ENCODE measurements at regions not wholly inside any gene's neighbourhood (a gene's known extent, or its start where the extent isn't known, plus 50 kb on each side); places are given as distances from the start of the nearest gene placed in this dataset.
A peak's percentile ranks its signal among the peaks of the same experiment; 100 is the strongest.
"Not testable (repeated sequence)": the region's sequence is repeated elsewhere in the genome, so short reads cannot be mapped to it uniquely, and the experiment has no call there.

DNA sequence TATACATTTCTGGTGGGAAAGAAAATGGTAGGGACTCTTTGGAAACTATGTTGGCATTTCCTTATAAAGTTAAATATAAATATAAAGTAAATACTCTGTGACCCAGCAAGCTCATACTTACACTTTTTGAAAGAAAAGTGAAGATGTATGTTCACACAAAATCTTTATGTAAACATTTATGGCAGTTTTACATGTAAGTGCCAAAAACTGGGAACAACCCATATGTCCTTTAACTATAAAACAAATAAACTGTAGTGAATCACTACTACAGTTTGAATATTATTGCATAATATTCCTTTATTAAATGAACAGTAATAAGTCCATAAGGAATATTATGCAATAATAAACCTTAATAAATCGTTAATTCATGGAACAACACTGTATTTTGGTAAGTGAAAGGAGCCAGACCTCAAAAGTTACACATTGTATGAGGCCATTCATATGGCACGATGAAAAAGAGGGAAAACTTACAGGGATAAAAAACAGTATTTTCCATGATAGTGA is 1660.3 kb upstream of the LRRTM3 start:
- peak; percentile 3 for DNase-seq (ENCODE audit: unreplicated experiment)
- TF ChIP-seq, protein P1, sequence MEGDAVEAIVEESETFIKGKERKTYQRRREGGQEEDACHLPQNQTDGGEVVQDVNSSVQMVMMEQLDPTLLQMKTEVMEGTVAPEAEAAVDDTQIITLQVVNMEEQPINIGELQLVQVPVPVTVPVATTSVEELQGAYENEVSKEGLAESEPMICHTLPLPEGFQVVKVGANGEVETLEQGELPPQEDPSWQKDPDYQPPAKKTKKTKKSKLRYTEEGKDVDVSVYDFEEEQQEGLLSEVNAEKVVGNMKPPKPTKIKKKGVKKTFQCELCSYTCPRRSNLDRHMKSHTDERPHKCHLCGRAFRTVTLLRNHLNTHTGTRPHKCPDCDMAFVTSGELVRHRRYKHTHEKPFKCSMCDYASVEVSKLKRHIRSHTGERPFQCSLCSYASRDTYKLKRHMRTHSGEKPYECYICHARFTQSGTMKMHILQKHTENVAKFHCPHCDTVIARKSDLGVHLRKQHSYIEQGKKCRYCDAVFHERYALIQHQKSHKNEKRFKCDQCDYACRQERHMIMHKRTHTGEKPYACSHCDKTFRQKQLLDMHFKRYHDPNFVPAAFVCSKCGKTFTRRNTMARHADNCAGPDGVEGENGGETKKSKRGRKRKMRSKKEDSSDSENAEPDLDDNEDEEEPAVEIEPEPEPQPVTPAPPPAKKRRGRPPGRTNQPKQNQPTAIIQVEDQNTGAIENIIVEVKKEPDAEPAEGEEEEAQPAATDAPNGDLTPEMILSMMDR (IDR thresholded peaks at IDR 0.05; ENCODE audit: unreplicated experiment): no peak
- no peak overlapping the region for H3K4me3 Mint-ChIP-seq (ENCODE audit: unreplicated experiment)
- BruUV-seq (replicated peaks): no TSS peak
- no peaks in the 10 kb centered on the region for H3K27me3 Mint-ChIP-seq (ENCODE audit: insufficient read depth, unreplicated experiment)
- no peak overlapping the region for H3K27ac Mint-ChIP-seq (ENCODE audit: low read depth, unreplicated experiment)
- peaks cover 7% of the 10 kb centered on the region for H3K36me3 Mint-ChIP-seq (ENCODE audit: insufficient read depth, unreplicated experiment)
- no peaks in the 10 kb centered on the region for H3K4me1 Mint-ChIP-seq (ENCODE audit: insufficient read depth, unreplicated experiment)
- H3K9me3 Mint-ChIP-seq (ENCODE audit: unreplicated experiment): peaks cover 9% of the 10 kb centered on the region
- intact Hi-C loops (cut with micrococcal nuclease): no loop called here
- CTCF ChIA-PET: interaction anchor here (0.6 kb wide), 1 partner anchor 8 kb away, joined by 3 read pairs; no protein-coding TSS in a partner anchor
- POLR2A ChIA-PET: interaction anchor here (0.7 kb wide), 1 partner anchor 453 kb away, joined by 4 read pairs; no protein-coding TSS in a partner anchor

DNA sequence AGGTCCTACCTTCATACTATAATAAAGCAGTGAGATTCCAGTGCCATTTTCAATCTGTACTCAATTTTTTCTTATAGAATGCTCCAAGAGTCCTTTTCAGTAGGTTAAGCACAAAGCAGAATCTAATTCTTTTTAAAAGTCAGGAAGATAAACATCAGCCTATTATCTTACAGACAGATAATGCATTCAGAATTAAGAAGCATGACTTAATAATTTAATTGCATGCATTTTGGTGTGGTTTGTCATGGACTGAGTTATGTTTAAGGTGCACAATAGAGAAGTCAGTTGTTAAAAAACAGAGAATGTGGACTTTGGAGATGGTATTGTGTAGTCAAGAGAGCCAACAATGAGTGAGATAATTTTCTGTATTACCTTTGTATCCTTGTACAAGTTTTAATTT is 1656.3 kb upstream of the LRRTM3 start:
- H3K4me1 Mint-ChIP-seq (ENCODE audit: insufficient read depth, unreplicated experiment); POLR2A ChIA-PET; DNase-seq (ENCODE audit: unreplicated experiment); H3K4me3 Mint-ChIP-seq (ENCODE audit: unreplicated experiment); H3K9me3 Mint-ChIP-seq (ENCODE audit: unreplicated experiment); BruUV-seq (replicated peaks); intact Hi-C loops (cut with micrococcal nuclease); H3K36me3 Mint-ChIP-seq (ENCODE audit: insufficient read depth, unreplicated experiment); H3K27me3 Mint-ChIP-seq (ENCODE audit: insufficient read depth, unreplicated experiment); H3K27ac Mint-ChIP-seq (ENCODE audit: low read depth, unreplicated experiment): not testable (repeated sequence)
- CTCF ChIA-PET: interaction anchor here (0.6 kb wide), 1 partner anchor 10 kb away, joined by 3 read pairs; no protein-coding TSS in a partner anchor

- DNase-seq (ENCODE audit: unreplicated experiment): no peak
- TF ChIP-seq, protein P1 (IDR thresholded peaks at IDR 0.05; ENCODE audit: unreplicated experiment): no peak
- Mint-ChIP-seq H3K4me1 (ENCODE audit: insufficient read depth, unreplicated experiment) (no peaks in the 10 kb centered on the region), H3K4me3 (ENCODE audit: unreplicated experiment) (no peak overlapping the region), H3K36me3 (ENCODE audit: insufficient read depth, unreplicated experiment) (peaks cover under 1% of the 10 kb centered on the region), H3K27me3 (ENCODE audit: insufficient read depth, unreplicated experiment) (no peaks in the 10 kb centered on the region), H3K9me3 (ENCODE audit: unreplicated experiment) (no peaks in the 10 kb centered on the region), H3K27ac (ENCODE audit: low read depth, unreplicated experiment) (no peak overlapping the region)
- CTCF ChIA-PET: no interaction called here
- POLR2A ChIA-PET: interaction anchor here (0.6 kb wide), 1 partner anchor 28 kb away, joined by 3 read pairs; no protein-coding TSS in a partner anchor
- BruUV-seq (replicated peaks): no TSS peak
- intact Hi-C loops (cut with micrococcal nuclease): no loop called here
Measured at GRCh38 chr10:65270969-65271368, 1654.9 kb upstream of the LRRTM3 start.

DNA sequence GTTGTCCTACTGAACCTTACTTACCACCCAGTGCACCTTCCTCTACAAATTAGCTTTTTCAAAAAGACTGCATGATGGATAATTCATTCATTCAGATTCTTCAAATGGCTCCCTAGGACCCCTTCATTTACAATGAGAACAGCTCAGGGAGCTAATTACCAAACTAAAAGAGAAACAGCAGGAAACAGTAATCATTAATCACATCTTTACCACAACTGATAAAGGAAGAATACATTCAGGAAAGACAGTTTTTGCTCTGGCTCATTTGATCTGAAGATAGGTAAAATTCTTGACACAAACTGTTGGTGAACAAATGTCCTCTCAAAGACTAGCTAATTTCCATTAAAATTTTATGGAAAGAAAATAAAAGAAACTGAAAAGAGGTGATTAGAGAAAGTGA is 1652.7 kb upstream of the LRRTM3 start:
- CTCF ChIA-PET: no interaction called here
- POLR2A ChIA-PET: interaction anchor here (0.6 kb wide), 1 partner anchor 1379 kb away, joined by 5 read pairs; no protein-coding TSS in a partner anchor
- H3K4me3 Mint-ChIP-seq (ENCODE audit: unreplicated experiment): no peak overlapping the region
- H3K36me3 Mint-ChIP-seq (ENCODE audit: insufficient read depth, unreplicated experiment): no peaks in the 10 kb centered on the region
- DNase-seq (ENCODE audit: unreplicated experiment): no peak
- no peak overlapping the region for H3K27ac Mint-ChIP-seq (ENCODE audit: low read depth, unreplicated experiment)
- TF ChIP-seq, protein P1 (IDR thresholded peaks at IDR 0.05; ENCODE audit: unreplicated experiment): no peak
- intact Hi-C loops (cut with micrococcal nuclease): no loop called here
- no peaks in the 10 kb centered on the region for H3K4me1 Mint-ChIP-seq (ENCODE audit: insufficient read depth, unreplicated experiment)
- H3K9me3 Mint-ChIP-seq (ENCODE audit: unreplicated experiment): no peaks in the 10 kb centered on the region
- no peaks in the 10 kb centered on the region for H3K27me3 Mint-ChIP-seq (ENCODE audit: insufficient read depth, unreplicated experiment)
- BruUV-seq (replicated peaks): no TSS peak

DNA sequence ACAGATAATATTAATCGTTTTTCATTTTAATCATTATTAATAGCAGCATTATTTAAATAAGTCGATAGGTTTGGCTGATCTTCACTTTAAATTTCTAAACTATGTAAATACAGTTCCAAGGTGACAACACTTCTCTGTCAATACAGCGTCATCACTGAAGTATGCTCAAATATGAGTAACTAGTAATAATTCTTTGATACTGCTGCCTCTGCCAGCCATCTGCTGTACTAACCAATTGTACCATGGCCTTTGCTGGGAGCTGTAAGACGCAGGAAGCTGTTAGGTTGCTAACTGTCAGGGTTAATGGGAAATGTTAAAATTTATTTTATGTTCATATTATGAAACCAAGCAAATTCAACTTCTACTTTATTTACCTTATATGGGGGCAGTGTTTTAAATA is 1650.5 kb upstream of the LRRTM3 start:
- TF ChIP-seq, protein P1 (IDR thresholded peaks at IDR 0.05; ENCODE audit: unreplicated experiment): no peak
- H3K9me3 Mint-ChIP-seq (ENCODE audit: unreplicated experiment): no peaks in the 10 kb centered on the region
- no peaks in the 10 kb centered on the region for H3K27me3 Mint-ChIP-seq (ENCODE audit: insufficient read depth, unreplicated experiment)
- no peak overlapping the region for H3K4me3 Mint-ChIP-seq (ENCODE audit: unreplicated experiment)
- no peaks in the 10 kb centered on the region for H3K4me1 Mint-ChIP-seq (ENCODE audit: insufficient read depth, unreplicated experiment)
- no TSS peak for BruUV-seq (replicated peaks)
- ChIA-PET POLR2A (no interaction called here), CTCF (no interaction called here)
- H3K36me3 Mint-ChIP-seq (ENCODE audit: insufficient read depth, unreplicated experiment): no peaks in the 10 kb centered on the region
- intact Hi-C loops (cut with micrococcal nuclease): no loop called here
- H3K27ac Mint-ChIP-seq (ENCODE audit: low read depth, unreplicated experiment): no peak overlapping the region
- DNase-seq (ENCODE audit: unreplicated experiment): no peak

All from MCF 10A (cell line).